Adrenal gland (tissue), 5 donors: ENCODE measurements at regions not wholly inside any gene's neighbourhood (a gene's known extent, or its start where the extent isn't known, plus 50 kb on each side); places are given as distances from the start of the nearest gene placed in this dataset.

Experiments
- CTCF ChIP-seq, 6 experiments: fragments of 450-650 bp in 4 of 6; fragments of 200-600 bp in 2 of 6; sonication (generic) in 1 of 6; IDR thresholded peaks; 1 replicate in 5 of 6; 2 replicates in 1 of 6; pipeline versions ENCODE4 v1.5.1 to v1.8.0; 2016 to 2021; ENCODE audit warnings: antibody characterized with exemption in 6 of 6, mild to moderate bottlenecking in 2 of 6, moderate library complexity in 1 of 6
- POLR2A ChIP-seq, 2 donors: fragments of 450-650 bp; IDR thresholded peaks; one replicate each; pipeline ENCODE4 v1.6.1; 2017; ENCODE audit warnings: antibody characterized with exemption in 2 of 2, mild to moderate bottlenecking in 2 of 2, moderate library complexity in 1 of 2
- donor health status: DM: no; HTN: no; CAD: no.

DNA sequence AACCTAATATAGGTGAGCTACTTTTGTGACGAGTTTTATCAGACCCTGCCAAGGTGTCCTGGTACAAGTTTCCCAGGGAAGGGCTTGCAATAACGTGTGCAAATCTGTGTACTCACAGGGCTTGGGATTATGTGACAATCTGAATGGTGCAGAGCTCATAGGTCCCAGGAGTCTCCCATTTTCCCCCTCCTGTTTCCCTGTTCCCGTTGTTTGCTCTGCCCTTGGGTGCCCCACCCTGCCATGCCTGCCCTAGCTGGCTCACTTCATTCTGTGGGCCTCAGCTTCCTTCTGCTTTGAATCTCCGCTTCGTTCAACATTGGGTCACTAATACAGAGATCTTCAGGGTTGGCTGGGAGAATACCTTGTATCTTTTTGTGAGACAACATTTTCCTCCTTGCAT, 90.3 kb upstream of the HPF1 start:
- no peak for TF ChIP-seq CTCF (IDR thresholded peaks at IDR 0.05)
- TF ChIP-seq POLR2A (IDR thresholded peaks at IDR 0.05) = no peak
